GM20000 (cell line): ENCODE measurements at regions not wholly inside any gene's neighbourhood (a gene's known extent, or its start where the extent isn't known, plus 50 kb on each side); places are given as distances from the start of the nearest gene placed in this dataset.

Experiments used
- DNase-seq: peaks from one replicate; pipeline ENCODE4 v3.0.0; 2012; ENCODE audit warnings: low spot score
- CTCF ChIP-seq: IDR thresholded peaks from 2 replicates; pipeline ENCODE4 v1.5.1; 2012; ENCODE audit warnings: mild to moderate bottlenecking, control low read depth; ENCODE audit errors: extremely low read depth, missing control alignments

GRCh38 chr11:32221476-32222032, 130.7 kb downstream of the RCN1 start:
- no peak for TF ChIP-seq CTCF
- no peak for DNase-seq

- no peak for DNase-seq
- no peak for TF ChIP-seq CTCF
Observed at GRCh38 chr11:32224580-32224979, 133.7 kb downstream of the RCN1 start.

- DNase-seq, result no peak
- TF ChIP-seq CTCF, result no peak
Observed at GRCh38 chr11:32225571-32226285, 134.9 kb downstream of the RCN1 start.

- TF ChIP-seq CTCF, result no peak
- no peak for DNase-seq
Observed at GRCh38 chr11:32226480-32226879, 135.6 kb downstream of the RCN1 start.

- no peak for DNase-seq
- TF ChIP-seq CTCF, result no peak
Observed at GRCh38 chr11:32229576-32230240, 138.8 kb downstream of the RCN1 start.

GRCh38 chr11:32231909-32232493, 141.1 kb downstream of the RCN1 start:
- DNase-seq, result peak; percentile 44

More at GRCh38 chr11:32231909-32232493, 141.1 kb downstream of the RCN1 start:
- peak; percentile 68 for TF ChIP-seq CTCF
